Fibroblast of pulmonary artery (primary cell): ENCODE measurements at regions not wholly inside any gene's neighbourhood (a gene's known extent, or its start where the extent isn't known, plus 50 kb on each side); places are given as distances from the start of the nearest gene placed in this dataset.
A peak's percentile ranks its signal among the peaks of the same experiment; 100 is the strongest.

Experiments
- DNase-seq: peaks from one replicate; pipeline ENCODE4 v3.0.0-alpha.2; 2010; ENCODE audit warnings: low read depth
- H3K4me3 ChIP-seq: replicated peaks from 2 replicates; pipeline ENCODE4 v1.5.1; 2011; ENCODE audit warnings: low read depth, mild to moderate bottlenecking, control low read depth, low read length, moderate library complexity
- CTCF ChIP-seq: IDR thresholded peaks from 2 replicates; pipeline ENCODE4 v1.5.1; 2011; ENCODE audit warnings: mild to moderate bottlenecking, control low read depth, low read length, inconsistent platforms; ENCODE audit errors: missing control alignments

GRCh38 chr1:88401313-88401712 is 282.8 kb upstream of the PKN2 start:
- DNase-seq, result no peak
- no peak overlapping the region for H3K4me3 ChIP-seq

GRCh38 chr1:88404582-88404981 is 279.5 kb upstream of the PKN2 start:
- DNase-seq, result no peak
- no peak overlapping the region for H3K4me3 ChIP-seq
- TF ChIP-seq CTCF, result no peak

More at GRCh38 chr1:88401313-88401712, 282.8 kb upstream of the PKN2 start:
- TF ChIP-seq CTCF, result no peak

GRCh38 chr1:88407248-88407647 is 276.8 kb upstream of the PKN2 start:
- H3K4me3 ChIP-seq, result no peak overlapping the region
- no peak for DNase-seq
- no peak for TF ChIP-seq CTCF

- DNase-seq, result no peak
- H3K4me3 ChIP-seq, result no peak overlapping the region
- TF ChIP-seq CTCF, result no peak
Observed at GRCh38 chr1:88421997-88422396, 262.1 kb upstream of the PKN2 start.

- H3K4me3 ChIP-seq, result no peak overlapping the region
- no peak for TF ChIP-seq CTCF
- no peak for DNase-seq
Observed at GRCh38 chr1:88433556-88433955, 250.5 kb upstream of the PKN2 start.

GRCh38 chr1:88434836-88435235 is 249.2 kb upstream of the PKN2 start:
- DNase-seq, result no peak
- no peak for TF ChIP-seq CTCF
- no peak overlapping the region for H3K4me3 ChIP-seq

- no peak overlapping the region for H3K4me3 ChIP-seq
- TF ChIP-seq CTCF, result no peak
- peak; percentile 1 for DNase-seq
Observed at GRCh38 chr1:88441022-88441421, 243.1 kb upstream of the PKN2 start.
